ENCODE measurements at regions not wholly inside any gene's neighbourhood (a gene's known extent, or its start where the extent isn't known, plus 50 kb on each side); places are given as distances from the start of the nearest gene placed in this dataset.

DNA sequence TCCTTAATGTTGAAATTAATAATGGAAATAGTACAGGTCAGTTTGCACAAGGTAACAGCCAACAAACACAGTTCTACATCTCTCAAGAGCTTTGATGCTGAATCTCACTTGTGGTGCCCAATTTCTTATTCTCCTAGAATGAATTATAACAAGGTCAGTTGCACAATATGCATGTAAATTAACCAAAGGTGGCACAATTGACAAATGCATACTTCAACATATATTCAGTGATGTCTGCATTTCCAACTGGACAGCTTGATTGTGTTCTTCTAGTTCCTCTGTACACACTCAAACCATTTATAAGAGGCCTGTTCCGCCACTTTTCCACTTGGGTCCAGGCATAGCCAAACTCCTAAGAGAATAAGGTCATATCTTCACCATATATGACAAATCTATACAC is 210.3 kb upstream of the EPHA5 start:
- CTCF ChIA-PET = no interaction called here

DNA sequence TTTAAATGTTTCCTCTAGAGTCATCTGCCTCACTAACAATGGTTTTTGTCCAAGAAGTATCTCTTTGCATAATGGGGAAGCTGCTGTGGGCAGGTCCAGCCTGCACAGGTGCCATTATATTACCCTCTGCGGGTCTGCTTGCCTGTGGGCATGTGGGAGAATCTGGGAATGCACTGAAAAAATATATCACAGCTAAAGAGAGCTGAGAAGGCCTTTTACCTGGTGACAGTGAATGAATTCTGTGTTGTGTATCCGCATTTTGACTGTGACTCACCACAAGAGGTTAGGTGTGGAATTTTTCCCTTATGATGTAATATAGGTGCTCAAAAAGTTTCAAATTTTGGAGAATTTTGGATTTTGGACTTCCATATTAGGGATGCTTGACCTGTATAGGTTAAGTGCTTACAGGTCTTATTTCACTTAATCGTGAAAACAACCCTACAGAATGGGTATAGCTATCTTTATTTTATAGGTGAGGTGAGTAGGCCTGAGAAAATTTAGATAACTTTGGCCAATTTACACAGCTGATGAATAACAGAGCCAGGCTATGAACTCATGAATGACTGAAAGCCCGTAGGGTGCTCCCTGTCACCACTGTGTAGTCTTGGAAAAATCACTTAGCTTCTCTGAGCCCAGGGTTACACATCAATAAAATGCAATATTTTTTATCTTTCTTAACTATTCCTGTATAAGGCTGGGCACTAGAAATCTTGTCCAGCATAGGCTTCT is 198.0 kb upstream of the EPHA5 start:
- POLR2A ChIA-PET = no interaction called here
- CTCF ChIA-PET = no interaction called here
- TF ChIP-seq NFRKB (IDR thresholded peaks at IDR 0.05) (no peak), HDGF (IDR thresholded peaks at IDR 0.05; ENCODE audit: borderline replicate concordance) (no peak), SP1 (IDR thresholded peaks at IDR 0.05) (no peak), FOXA1 (IDR thresholded peaks at IDR 0.05) (no peak), FOXK2 (IDR thresholded peaks at IDR 0.05) (no peak), TARDBP (IDR thresholded peaks at IDR 0.05) (no peak)
- DNase-seq (ENCODE audit: extremely low spot score) = no peak

More for the DNA sequence above, 210.3 kb upstream of the EPHA5 start:
- no peak for TF ChIP-seq ELF4 (IDR thresholded peaks at IDR 0.05)
- TF ChIP-seq TARDBP (IDR thresholded peaks at IDR 0.05) = no peak
- no peak for TF ChIP-seq BHLHE40 (IDR thresholded peaks at IDR 0.05; ENCODE audit: borderline replicate concordance)
- no peak for TF ChIP-seq FOXK2 (IDR thresholded peaks at IDR 0.05)
- no peak for TF ChIP-seq HDGF (IDR thresholded peaks at IDR 0.05; ENCODE audit: borderline replicate concordance)
- TF ChIP-seq CTBP1 (IDR thresholded peaks at IDR 0.05; ENCODE audit: borderline replicate concordance) = no peak
- no peak for TF ChIP-seq ZNF384 (IDR thresholded peaks at IDR 0.05)
- TF ChIP-seq LEF1 (IDR thresholded peaks at IDR 0.05; ENCODE audit: borderline replicate concordance) = no peak
- TF ChIP-seq NFRKB (IDR thresholded peaks at IDR 0.05) = no peak
- TF ChIP-seq SUZ12 (IDR thresholded peaks at IDR 0.05) = no peak
- TF ChIP-seq, protein P1, sequence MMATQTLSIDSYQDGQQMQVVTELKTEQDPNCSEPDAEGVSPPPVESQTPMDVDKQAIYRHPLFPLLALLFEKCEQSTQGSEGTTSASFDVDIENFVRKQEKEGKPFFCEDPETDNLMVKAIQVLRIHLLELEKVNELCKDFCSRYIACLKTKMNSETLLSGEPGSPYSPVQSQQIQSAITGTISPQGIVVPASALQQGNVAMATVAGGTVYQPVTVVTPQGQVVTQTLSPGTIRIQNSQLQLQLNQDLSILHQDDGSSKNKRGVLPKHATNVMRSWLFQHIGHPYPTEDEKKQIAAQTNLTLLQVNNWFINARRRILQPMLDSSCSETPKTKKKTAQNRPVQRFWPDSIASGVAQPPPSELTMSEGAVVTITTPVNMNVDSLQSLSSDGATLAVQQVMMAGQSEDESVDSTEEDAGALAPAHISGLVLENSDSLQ (IDR thresholded peaks at IDR 0.05) = no peak
- no peak for TF ChIP-seq SP1 (IDR thresholded peaks at IDR 0.05)
- TF ChIP-seq ARNT (IDR thresholded peaks at IDR 0.05) = no peak
- POLR2A ChIA-PET = no interaction called here
- DNase-seq (ENCODE audit: extremely low spot score) = no peak

DNA sequence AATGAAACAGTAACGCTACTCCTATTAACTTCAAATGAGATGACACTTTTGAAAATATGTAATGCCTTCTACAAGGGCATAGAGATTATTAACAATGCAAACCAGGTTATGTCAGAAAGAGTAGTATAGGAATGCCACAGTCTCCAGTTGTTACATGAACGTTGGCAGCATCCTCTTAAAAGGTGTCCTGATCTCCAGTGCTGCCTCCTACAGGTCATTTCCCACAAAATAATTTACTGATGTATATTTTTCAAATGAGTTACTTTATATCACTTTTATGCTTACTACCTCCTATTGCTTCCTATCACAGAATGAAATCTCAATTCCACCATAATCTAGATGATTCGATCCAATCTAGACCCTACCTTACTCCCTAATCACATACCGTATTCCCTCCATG is 195.2 kb upstream of the EPHA5 start:
- POLR2A ChIA-PET = no interaction called here
- CTCF ChIA-PET = no interaction called here
- TF ChIP-seq ARNT (IDR thresholded peaks at IDR 0.05) (no peak), LEF1 (IDR thresholded peaks at IDR 0.05; ENCODE audit: borderline replicate concordance) (no peak), BHLHE40 (IDR thresholded peaks at IDR 0.05; ENCODE audit: borderline replicate concordance) (no peak), SP1 (IDR thresholded peaks at IDR 0.05) (no peak), ELF4 (IDR thresholded peaks at IDR 0.05) (no peak), NFRKB (IDR thresholded peaks at IDR 0.05) (no peak), HDGF (IDR thresholded peaks at IDR 0.05; ENCODE audit: borderline replicate concordance) (no peak), SUZ12 (IDR thresholded peaks at IDR 0.05) (no peak), FOXK2 (IDR thresholded peaks at IDR 0.05) (no peak), ZNF384 (IDR thresholded peaks at IDR 0.05) (no peak), TARDBP (IDR thresholded peaks at IDR 0.05) (no peak), L3MBTL2 (conservative IDR thresholded peaks at IDR 0.05) (no peak), FOXA1 (IDR thresholded peaks at IDR 0.05) (no peak), CTBP1 (IDR thresholded peaks at IDR 0.05; ENCODE audit: borderline replicate concordance) (no peak)
- TF ChIP-seq, protein P1 (IDR thresholded peaks at IDR 0.05) = no peak
- peak; percentile 18 for DNase-seq (ENCODE audit: extremely low spot score)

DNA sequence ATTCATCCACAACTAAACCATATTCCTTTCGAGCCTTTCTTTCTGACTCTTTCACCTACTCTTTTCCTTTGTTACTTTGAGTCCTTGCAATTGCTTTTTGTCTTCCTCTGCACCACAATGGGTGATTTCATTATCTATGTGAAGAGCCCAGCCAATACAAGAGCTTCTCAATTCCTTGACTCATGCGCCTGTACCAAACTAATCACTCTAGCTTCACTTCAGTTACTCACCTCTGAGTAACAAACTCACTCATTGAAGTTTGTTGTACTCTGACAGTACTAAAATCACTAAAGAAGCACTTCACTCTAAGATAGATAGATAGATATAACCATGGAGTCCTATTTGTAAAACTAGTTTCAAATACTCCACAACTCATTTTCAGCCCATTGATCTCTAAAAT is 191.7 kb upstream of the EPHA5 start:
- no peak for DNase-seq (ENCODE audit: extremely low spot score)
- ChIA-PET POLR2A (no interaction called here), CTCF (no interaction called here)
- TF ChIP-seq FOXA1 (IDR thresholded peaks at IDR 0.05) = no peak
- no peak for TF ChIP-seq FOXK2 (IDR thresholded peaks at IDR 0.05)
- no peak for TF ChIP-seq LEF1 (IDR thresholded peaks at IDR 0.05; ENCODE audit: borderline replicate concordance)
- no peak for TF ChIP-seq ZNF384 (IDR thresholded peaks at IDR 0.05)
- no peak for TF ChIP-seq SUZ12 (IDR thresholded peaks at IDR 0.05)

DNA sequence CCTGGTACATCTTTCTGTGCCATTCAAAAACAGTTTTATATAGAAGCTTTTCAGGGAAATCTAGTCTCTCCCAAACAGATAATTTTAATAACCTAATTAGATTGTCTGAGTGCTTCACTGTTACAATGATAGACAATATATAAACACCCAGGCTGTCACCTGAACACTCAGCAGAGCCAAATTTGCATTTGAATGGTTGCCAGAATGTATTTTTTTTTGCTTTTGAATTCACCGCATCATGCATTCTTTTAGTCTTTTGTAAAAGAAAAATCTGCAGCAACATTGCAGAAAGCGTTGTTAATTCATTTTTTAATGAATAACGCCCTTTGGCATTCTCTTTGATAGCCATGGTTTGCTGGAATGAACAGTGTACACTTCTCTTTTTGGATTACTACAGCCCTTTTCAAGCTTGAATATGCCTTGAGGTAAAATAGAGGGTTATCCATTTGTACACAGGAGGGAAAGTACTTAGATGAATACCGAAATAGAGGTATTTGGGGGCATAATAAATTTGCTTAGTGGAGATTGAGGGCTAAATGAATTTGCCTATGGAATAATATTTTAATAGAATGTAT is 175.0 kb upstream of the EPHA5 start:
- CTCF ChIA-PET = no interaction called here
- DNase-seq (ENCODE audit: extremely low spot score) = no peak

More for the DNA sequence above, 175.0 kb upstream of the EPHA5 start:
- POLR2A ChIA-PET = no interaction called here
- TF ChIP-seq NFRKB (IDR thresholded peaks at IDR 0.05) (no peak), SUZ12 (IDR thresholded peaks at IDR 0.05) (no peak), BHLHE40 (IDR thresholded peaks at IDR 0.05; ENCODE audit: borderline replicate concordance) (no peak), ARNT (IDR thresholded peaks at IDR 0.05) (no peak), LEF1 (IDR thresholded peaks at IDR 0.05; ENCODE audit: borderline replicate concordance) (no peak), TARDBP (IDR thresholded peaks at IDR 0.05) (no peak), HDGF (IDR thresholded peaks at IDR 0.05; ENCODE audit: borderline replicate concordance) (no peak), FOXM1 (IDR thresholded peaks at IDR 0.05; ENCODE audit: borderline replicate concordance) (no peak), ZNF384 (IDR thresholded peaks at IDR 0.05) (no peak), FOXA1 (IDR thresholded peaks at IDR 0.05) (no peak), ELF4 (IDR thresholded peaks at IDR 0.05) (no peak), L3MBTL2 (conservative IDR thresholded peaks at IDR 0.05) (no peak), CTBP1 (IDR thresholded peaks at IDR 0.05; ENCODE audit: borderline replicate concordance) (no peak), SP1 (IDR thresholded peaks at IDR 0.05) (no peak), FOXK2 (IDR thresholded peaks at IDR 0.05) (no peak)
- TF ChIP-seq, protein P1 (IDR thresholded peaks at IDR 0.05) = no peak
